ENCODE measurements at regions not wholly inside any gene's neighbourhood (a gene's known extent, or its start where the extent isn't known, plus 50 kb on each side); places are given as distances from the start of the nearest gene placed in this dataset.
"Not testable (repeated sequence)": the region's sequence is repeated elsewhere in the genome, so short reads cannot be mapped to it uniquely, and the experiment has no call there.

- peak; percentile 86 for DNase-seq (ENCODE audit: low read depth)
Observed at GRCh38 chr16:46387720-46388119, 233.5 kb downstream of the SHCBP1 start.

- peak; percentile 61 for DNase-seq (ENCODE audit: low read depth)
Observed at GRCh38 chr16:46386805-46387620, 234.2 kb downstream of the SHCBP1 start.

GRCh38 chr16:46386110-46386771 is 234.9 kb downstream of the SHCBP1 start:
- DNase-seq (ENCODE audit: low read depth), result not testable (repeated sequence)

- not testable (repeated sequence) for DNase-seq (ENCODE audit: low read depth)
Observed at GRCh38 chr16:46384285-46385061, 236.7 kb downstream of the SHCBP1 start.

- not testable (repeated sequence) for DNase-seq (ENCODE audit: low read depth)
Observed at GRCh38 chr16:46383581-46383980, 237.6 kb downstream of the SHCBP1 start.

DNA sequence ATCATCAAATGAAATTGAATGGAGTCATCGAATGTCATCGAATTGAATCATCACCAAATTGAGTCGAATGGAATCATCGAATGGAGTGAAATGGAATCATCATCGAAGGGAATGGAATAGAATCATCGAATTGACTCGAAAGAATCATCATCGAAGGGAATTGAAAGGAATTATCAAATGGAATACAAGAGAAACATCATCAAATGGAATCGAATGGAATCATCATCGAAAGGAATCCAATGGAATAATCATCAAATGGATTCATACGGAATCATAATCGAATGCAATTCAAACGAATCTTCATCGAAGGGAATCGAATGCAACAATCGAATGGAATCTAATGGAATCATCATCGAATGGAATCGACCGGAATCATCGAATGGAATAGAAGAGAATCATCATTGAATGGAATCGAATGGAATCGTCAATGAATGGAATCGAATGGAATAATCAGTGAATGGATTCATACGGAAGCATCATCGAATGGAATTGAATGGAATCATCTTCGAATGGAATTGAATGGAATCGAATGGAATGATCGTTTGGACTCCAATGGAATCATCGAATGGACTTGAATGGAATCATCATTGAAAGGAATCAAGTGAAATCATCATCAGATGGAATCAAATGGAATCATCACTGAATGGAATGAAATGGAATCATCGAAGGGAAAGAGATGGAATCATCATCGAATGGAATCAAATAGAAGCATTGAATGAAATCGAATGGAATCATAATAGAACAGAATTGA is 238.2 kb downstream of the SHCBP1 start:
- not testable (repeated sequence) for DNase-seq (ENCODE audit: low read depth)

DNA sequence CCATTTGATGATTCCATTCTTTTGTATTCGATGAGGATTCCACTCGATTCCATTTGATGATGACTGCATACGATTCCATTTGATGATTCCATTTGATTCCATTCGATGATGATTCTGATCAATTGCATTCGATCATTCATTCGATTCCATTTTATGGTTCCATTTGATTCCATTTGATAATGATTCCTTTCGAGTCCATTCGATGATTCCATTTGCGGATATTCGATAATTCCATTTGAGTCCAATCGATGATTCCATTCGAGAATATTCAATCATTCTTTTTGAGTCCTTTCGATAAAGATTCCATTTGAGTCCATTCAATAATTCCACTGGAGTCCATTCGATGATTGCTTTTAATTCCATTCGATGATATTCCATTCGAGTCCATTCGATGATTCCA is 239.1 kb downstream of the SHCBP1 start:
- not testable (repeated sequence) for DNase-seq (ENCODE audit: low read depth)

- DNase-seq (ENCODE audit: low read depth), result not testable (repeated sequence)
Observed at GRCh38 chr16:46381344-46381743, 239.8 kb downstream of the SHCBP1 start.

Data from activated T-cell treated with anti-CD3 and anti-CD28 coated beads for 24 hours (primary cell).